ENCODE measurements at regions not wholly inside any gene's neighbourhood (a gene's known extent, or its start where the extent isn't known, plus 50 kb on each side); places are given as distances from the start of the nearest gene placed in this dataset.

- H4K91ac ChIP-seq (ENCODE audit: insufficient read depth, low read depth, low read length), result no peak overlapping the region
- no peak overlapping the region for H3K14ac ChIP-seq (replicated peaks; ENCODE audit: low read depth, low read length)
- no peak for TF ChIP-seq POLR2A (IDR thresholded peaks at IDR 0.05; ENCODE audit: low read depth, low read length)
- H3K9ac ChIP-seq (ENCODE audit: low read depth, low read length), result no peak overlapping the region
- POLR2A ChIA-PET (ENCODE audit: unreplicated experiment), result no interaction called here
- H2BK15ac ChIP-seq (ENCODE audit: low read depth, low read length), result no peak overlapping the region
- no peak for ATAC-seq (ENCODE audit: low read depth)
- H3K27ac ChIP-seq (ENCODE audit: insufficient read depth, low read length), result no peak overlapping the region
- no peaks in the 10 kb centered on the region for H3K27me3 ChIP-seq (ENCODE audit: control insufficient read depth, insufficient read depth, low read length)
- H2AFZ ChIP-seq (replicated peaks; ENCODE audit: low read length, poor library complexity), result no peak overlapping the region
- H3K4me1 ChIP-seq (ENCODE audit: control insufficient read depth, insufficient read depth, low read length), result no peaks in the 10 kb centered on the region
- H3K9me3 ChIP-seq (ENCODE audit: control insufficient read depth, insufficient read depth, low read length), result peaks cover 8% of the 10 kb centered on the region; the same call in 1 of the 2 replicates
- H2BK5ac ChIP-seq (ENCODE audit: low read depth, low read length, poor library complexity, severe bottlenecking), result no peak overlapping the region
- H3K56ac ChIP-seq (ENCODE audit: extremely low read depth, insufficient read depth, low read length), result no peak overlapping the region
- H2AK9ac ChIP-seq (replicated peaks; ENCODE audit: low read depth, low read length, poor library complexity), result no peak overlapping the region
- no peak overlapping the region for H3K4me3 ChIP-seq (ENCODE audit: insufficient read depth, low read depth, low read length)
- no peak overlapping the region for H2BK120ac ChIP-seq (ENCODE audit: low read depth, low read length)
- H3K79me1 ChIP-seq (ENCODE audit: low read depth in 1 of 2, low read length in 2 of 2), result no peaks in the 10 kb centered on the region
- no peak overlapping the region for H4K5ac ChIP-seq (ENCODE audit: low read depth, low read length)
- no peaks in the 10 kb centered on the region for H4K20me1 ChIP-seq (ENCODE audit: insufficient read depth, low read length)
- H3K36me3 ChIP-seq (ENCODE audit: control insufficient read depth, insufficient read depth, low read length), result no peaks in the 10 kb centered on the region
- H3K4me2 ChIP-seq (ENCODE audit: low read depth, low read length), result no peak overlapping the region
- in situ Hi-C loops (cut with MboI; ENCODE audit: low sequenced_read_pairs) (no loop called here), intact Hi-C loops (cut with micrococcal nuclease) (no loop called here), dilution Hi-C loops (cut with HindIII; ENCODE audit: low sequenced_read_pairs, unreplicated experiment) (no loop called here)
- CTCF ChIA-PET, result no interaction called here
- no peak overlapping the region for H3K4ac ChIP-seq (ENCODE audit: low read depth, low read length)
- no TSS peak for BruUV-seq (replicated peaks)
- no peak overlapping the region for H2AK5ac ChIP-seq (ENCODE audit: low read depth, low read length)
- no peak for DNase-seq
- no peak overlapping the region for H3K18ac ChIP-seq (ENCODE audit: low read depth, low read length)
- no peak overlapping the region for H4K8ac ChIP-seq (ENCODE audit: low read depth in 2 of 2, low read length in 2 of 2)
- H2BK20ac ChIP-seq (ENCODE audit: low read depth, low read length), result no peak overlapping the region
- no peaks in the 10 kb centered on the region for H3K9me1 ChIP-seq (ENCODE audit: insufficient read depth, low read length)
- H3K23ac ChIP-seq (ENCODE audit: low read depth, low read length), result no peak overlapping the region
Observed at GRCh38 chr20:59428006-59428405, 127.6 kb downstream of the EDN3 start.
